MM.1S (cell line): ENCODE measurements at regions not wholly inside any gene's neighbourhood (a gene's known extent, or its start where the extent isn't known, plus 50 kb on each side); places are given as distances from the start of the nearest gene placed in this dataset.

Experiments
- DNase-seq: peaks from one replicate; pipeline ENCODE4 v3.0.0-alpha.2; 2015
- H2AFZ ChIP-seq: fragments of 300-600 bp; sonication (generic); 2 replicates; pipeline ENCODE4 v1.6.0; 2016; ENCODE audit warnings: antibody characterized with exemption, low read length
- H3F3A ChIP-seq: fragments of 300-600 bp; sonication (generic); 2 replicates; pipeline ENCODE4 v1.6.1; 2016; ENCODE audit warnings: mild to moderate bottlenecking, antibody characterized with exemption, low read length, moderate library complexity, mixed read lengths; ENCODE audit not compliant: insufficient read depth
- H3K27ac ChIP-seq: fragments of 300-600 bp; sonication (generic); 2 replicates; pipeline ENCODE4 v1.5.1; 2016; ENCODE audit warnings: mild to moderate bottlenecking, low read length
- H3K27me3 ChIP-seq: fragments of 300-600 bp; sonication (generic); replicated peaks from 2 replicates; pipeline ENCODE4 v1.6.0; 2016; ENCODE audit warnings: low read length; ENCODE audit not compliant: insufficient read depth
- H3K36me3 ChIP-seq: fragments of 300-600 bp; sonication (generic); replicated peaks from 2 replicates; pipeline ENCODE4 v1.6.1; 2016; ENCODE audit warnings: mild to moderate bottlenecking, low read length, mixed read lengths; ENCODE audit not compliant: insufficient read depth
- H3K4me1 ChIP-seq: fragments of 300-600 bp; sonication (generic); 2 replicates; pipeline ENCODE4 v1.6.1; 2016; ENCODE audit warnings: low read length, mixed read lengths
- H3K4me2 ChIP-seq: fragments of 300-600 bp; sonication (generic); 2 replicates; pipeline ENCODE4 v1.6.0; 2016; ENCODE audit warnings: low read depth, low read length
- H3K4me3 ChIP-seq: fragments of 300-600 bp; sonication (generic); 2 replicates; pipeline ENCODE4 v1.5.1; 2016; ENCODE audit warnings: low read length, mixed read lengths
- H3K79me2 ChIP-seq: fragments of 300-600 bp; sonication (generic); 2 replicates; pipeline ENCODE4 v1.6.1; 2016; ENCODE audit warnings: mixed run types, low read length, mixed read lengths
- H3K9ac ChIP-seq: fragments of 300-600 bp; sonication (generic); 2 replicates; pipeline ENCODE4 v1.6.1; 2016; ENCODE audit warnings: low read length, mixed read lengths
- H3K9me2 ChIP-seq: fragments of 300-600 bp; sonication (generic); replicated peaks from 2 replicates; pipeline ENCODE4 v1.6.1; 2016; ENCODE audit warnings: mild to moderate bottlenecking, low read length, mixed read lengths; ENCODE audit not compliant: insufficient read depth
- H3K9me3 ChIP-seq: fragments of 300-600 bp; sonication (generic); replicated peaks from 2 replicates; pipeline ENCODE4 v1.6.1; 2016; ENCODE audit warnings: mild to moderate bottlenecking, low read length, mixed read lengths; ENCODE audit not compliant: insufficient read depth
- H4K20me1 ChIP-seq: fragments of 300-600 bp; sonication (generic); 2 replicates; pipeline ENCODE4 v1.6.1; 2016; ENCODE audit warnings: mild to moderate bottlenecking, low read length, moderate library complexity, mixed read lengths; ENCODE audit not compliant: insufficient read depth
- EZH2 ChIP-seq: fragments of 300-600 bp; sonication (generic); optimal IDR thresholded peaks from 2 replicates; pipeline ENCODE3; 2017; ENCODE audit warnings: low read depth, mild to moderate bottlenecking, antibody characterized with exemption, low read length, mixed read lengths
- EZH2phosphoT487 ChIP-seq: fragments of 300-600 bp; sonication (generic); IDR thresholded peaks from 2 replicates; pipeline ENCODE4 v1.6.1; 2018; ENCODE audit warnings: antibody characterized with exemption, low read length
- TF ChIP-seq, protein P1 (sequence below): fragments of 300-600 bp; sonication (generic); IDR thresholded peaks from 2 replicates; pipeline ENCODE4 v1.5.1; 2016; ENCODE audit warnings: antibody characterized with exemption, low read length, mixed read lengths

GRCh38 chr6:23568292-23568691 lies 557.7 kb upstream of the NRSN1 start:
- H3K9me3 ChIP-seq, result no peaks in the 10 kb centered on the region
- no peak overlapping the region for H3K4me3 ChIP-seq
- no peaks in the 10 kb centered on the region for H3K36me3 ChIP-seq
- no peaks in the 10 kb centered on the region for H4K20me1 ChIP-seq
- H3K9ac ChIP-seq, result no peak overlapping the region
- H3K4me1 ChIP-seq, result no peaks in the 10 kb centered on the region
- no peaks in the 10 kb centered on the region for H3K27me3 ChIP-seq
- no peaks in the 10 kb centered on the region for H3F3A ChIP-seq
- no peak overlapping the region for H3K27ac ChIP-seq
- H2AFZ ChIP-seq, result no peak overlapping the region
- no peak overlapping the region for H3K4me2 ChIP-seq
- DNase-seq, result no peak
- TF ChIP-seq EZH2 (no peak), EZH2phosphoT487 (no peak)
- TF ChIP-seq, protein P1, sequence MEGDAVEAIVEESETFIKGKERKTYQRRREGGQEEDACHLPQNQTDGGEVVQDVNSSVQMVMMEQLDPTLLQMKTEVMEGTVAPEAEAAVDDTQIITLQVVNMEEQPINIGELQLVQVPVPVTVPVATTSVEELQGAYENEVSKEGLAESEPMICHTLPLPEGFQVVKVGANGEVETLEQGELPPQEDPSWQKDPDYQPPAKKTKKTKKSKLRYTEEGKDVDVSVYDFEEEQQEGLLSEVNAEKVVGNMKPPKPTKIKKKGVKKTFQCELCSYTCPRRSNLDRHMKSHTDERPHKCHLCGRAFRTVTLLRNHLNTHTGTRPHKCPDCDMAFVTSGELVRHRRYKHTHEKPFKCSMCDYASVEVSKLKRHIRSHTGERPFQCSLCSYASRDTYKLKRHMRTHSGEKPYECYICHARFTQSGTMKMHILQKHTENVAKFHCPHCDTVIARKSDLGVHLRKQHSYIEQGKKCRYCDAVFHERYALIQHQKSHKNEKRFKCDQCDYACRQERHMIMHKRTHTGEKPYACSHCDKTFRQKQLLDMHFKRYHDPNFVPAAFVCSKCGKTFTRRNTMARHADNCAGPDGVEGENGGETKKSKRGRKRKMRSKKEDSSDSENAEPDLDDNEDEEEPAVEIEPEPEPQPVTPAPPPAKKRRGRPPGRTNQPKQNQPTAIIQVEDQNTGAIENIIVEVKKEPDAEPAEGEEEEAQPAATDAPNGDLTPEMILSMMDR, result no peak
- no peaks in the 10 kb centered on the region for H3K79me2 ChIP-seq
- no peaks in the 10 kb centered on the region for H3K9me2 ChIP-seq

DNA sequence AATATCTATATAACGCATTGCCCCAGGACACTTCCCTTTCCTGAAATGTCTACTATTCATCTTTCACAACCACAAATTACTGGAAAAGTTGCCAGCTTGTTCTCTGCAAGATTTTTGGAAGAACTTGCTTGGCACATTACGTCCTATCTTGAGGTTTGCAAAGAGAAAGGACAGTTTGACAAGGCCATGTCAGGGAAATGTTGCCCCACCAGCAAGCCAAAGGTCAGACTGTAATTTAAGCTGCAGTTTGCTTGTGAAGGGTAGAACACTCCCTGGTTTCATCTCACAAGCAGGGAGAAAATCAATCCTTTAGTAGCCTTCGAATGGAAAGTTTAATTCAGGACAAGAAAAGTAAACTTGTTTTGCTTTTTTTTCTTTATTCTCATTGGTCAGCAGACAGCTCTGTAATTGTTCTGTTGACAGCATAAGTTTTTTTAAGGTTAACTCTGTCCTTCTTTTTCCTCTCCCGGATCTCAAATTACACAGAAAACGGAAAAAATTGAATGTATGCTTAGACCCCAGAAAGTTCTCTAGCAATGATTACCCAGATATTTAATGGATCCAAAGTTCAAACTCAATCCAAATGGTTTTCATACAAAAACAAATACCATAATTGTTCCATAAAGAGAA lies 541.8 kb upstream of the NRSN1 start:
- no peak overlapping the region for H3K4me2 ChIP-seq
- TF ChIP-seq EZH2phosphoT487 (no peak), EZH2 (no peak)
- TF ChIP-seq, protein P1, result no peak
- no peak overlapping the region for H2AFZ ChIP-seq
- H3K4me3 ChIP-seq, result no peak overlapping the region
- no peak for DNase-seq
- no peaks in the 10 kb centered on the region for H3K36me3 ChIP-seq
- no peaks in the 10 kb centered on the region for H4K20me1 ChIP-seq
- H3K9ac ChIP-seq, result no peak overlapping the region
- H3K27ac ChIP-seq, result no peak overlapping the region
- H3K4me1 ChIP-seq, result no peaks in the 10 kb centered on the region
- H3K9me3 ChIP-seq, result no peaks in the 10 kb centered on the region
- H3K27me3 ChIP-seq, result no peaks in the 10 kb centered on the region
- no peaks in the 10 kb centered on the region for H3K79me2 ChIP-seq
- H3F3A ChIP-seq, result no peaks in the 10 kb centered on the region
- H3K9me2 ChIP-seq, result no peaks in the 10 kb centered on the region

GRCh38 chr6:23587582-23587981 lies 538.4 kb upstream of the NRSN1 start:
- Histone ChIP-seq H3K4me3 (no peak overlapping the region), H3F3A (no peaks in the 10 kb centered on the region)
- TF ChIP-seq EZH2 (no peak), EZH2phosphoT487 (no peak)
- TF ChIP-seq, protein P1, result no peak

More at GRCh38 chr6:23587582-23587981, 538.4 kb upstream of the NRSN1 start:
- H3K9me3 ChIP-seq, result no peaks in the 10 kb centered on the region
- H3K9ac ChIP-seq, result no peak overlapping the region
- no peak overlapping the region for H3K27ac ChIP-seq
- H3K36me3 ChIP-seq, result no peaks in the 10 kb centered on the region
- H3K9me2 ChIP-seq, result no peaks in the 10 kb centered on the region
- H3K27me3 ChIP-seq, result no peaks in the 10 kb centered on the region
- H3K4me1 ChIP-seq, result no peaks in the 10 kb centered on the region
- H3K4me2 ChIP-seq, result no peak overlapping the region
- DNase-seq, result no peak
- no peaks in the 10 kb centered on the region for H4K20me1 ChIP-seq
- no peaks in the 10 kb centered on the region for H3K79me2 ChIP-seq
- H2AFZ ChIP-seq, result no peak overlapping the region
